Uterus (tissue), 2 donors: ENCODE measurements at regions not wholly inside any gene's neighbourhood (a gene's known extent, or its start where the extent isn't known, plus 50 kb on each side); places are given as distances from the start of the nearest gene placed in this dataset.

Source experiments
- POLR2A ChIP-seq, 2 donors: fragments of 450-650 bp; IDR thresholded peaks; one replicate each; pipeline ENCODE4 v1.6.1; 2016; ENCODE audit warnings: antibody characterized with exemption in 2 of 2, mild to moderate bottlenecking in 1 of 2, moderate library complexity in 1 of 2
- TF ChIP-seq, protein P1 (sequence below), 4 experiments: fragments of 200-600 bp in 2 of 4; fragments of 450-650 bp in 2 of 4; sonication (generic) in 2 of 4; IDR thresholded peaks; one replicate each; pipeline ENCODE4 v1.5.1; 2016 to 2019; ENCODE audit warnings: antibody characterized with exemption in 4 of 4, mild to moderate bottlenecking in 2 of 4, moderate library complexity in 1 of 4

DNA sequence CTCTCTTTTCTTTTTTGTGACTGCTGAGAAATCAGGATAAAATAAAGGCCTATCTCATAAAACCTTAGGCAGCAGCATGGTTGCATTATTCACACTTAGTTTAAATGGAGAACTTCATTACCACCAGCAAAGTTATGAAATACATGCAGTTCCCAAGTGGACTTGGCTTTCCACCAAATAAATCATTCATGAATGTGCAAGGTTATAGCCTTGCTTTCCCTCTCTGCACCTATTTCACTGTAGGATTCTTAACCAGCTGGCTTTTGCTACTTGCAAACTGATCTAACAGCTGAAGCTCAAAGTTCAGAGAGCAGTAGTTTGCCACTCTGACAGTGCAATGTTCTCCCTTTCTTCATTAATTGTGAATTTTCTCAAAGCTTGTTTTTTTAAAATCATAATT lies 140.1 kb upstream of the SMIM31 start:
- TF ChIP-seq, protein P1, sequence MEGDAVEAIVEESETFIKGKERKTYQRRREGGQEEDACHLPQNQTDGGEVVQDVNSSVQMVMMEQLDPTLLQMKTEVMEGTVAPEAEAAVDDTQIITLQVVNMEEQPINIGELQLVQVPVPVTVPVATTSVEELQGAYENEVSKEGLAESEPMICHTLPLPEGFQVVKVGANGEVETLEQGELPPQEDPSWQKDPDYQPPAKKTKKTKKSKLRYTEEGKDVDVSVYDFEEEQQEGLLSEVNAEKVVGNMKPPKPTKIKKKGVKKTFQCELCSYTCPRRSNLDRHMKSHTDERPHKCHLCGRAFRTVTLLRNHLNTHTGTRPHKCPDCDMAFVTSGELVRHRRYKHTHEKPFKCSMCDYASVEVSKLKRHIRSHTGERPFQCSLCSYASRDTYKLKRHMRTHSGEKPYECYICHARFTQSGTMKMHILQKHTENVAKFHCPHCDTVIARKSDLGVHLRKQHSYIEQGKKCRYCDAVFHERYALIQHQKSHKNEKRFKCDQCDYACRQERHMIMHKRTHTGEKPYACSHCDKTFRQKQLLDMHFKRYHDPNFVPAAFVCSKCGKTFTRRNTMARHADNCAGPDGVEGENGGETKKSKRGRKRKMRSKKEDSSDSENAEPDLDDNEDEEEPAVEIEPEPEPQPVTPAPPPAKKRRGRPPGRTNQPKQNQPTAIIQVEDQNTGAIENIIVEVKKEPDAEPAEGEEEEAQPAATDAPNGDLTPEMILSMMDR (IDR thresholded peaks at IDR 0.05) = no peak
- TF ChIP-seq POLR2A (IDR thresholded peaks at IDR 0.05) = no peak
